NCI-H69 (cell line): ENCODE measurements at regions not wholly inside any gene's neighbourhood (a gene's known extent, or its start where the extent isn't known, plus 50 kb on each side); places are given as distances from the start of the nearest gene placed in this dataset.
"Not testable (repeated sequence)": the region's sequence is repeated elsewhere in the genome, so short reads cannot be mapped to it uniquely, and the experiment has no call there.

Source experiments
- DNase-seq: peaks from one replicate; lab custom pipeline; 2025; lab: John Stamatoyannopoulos, UW

GRCh38 chr10:8283166-8283905 lies 228.8 kb downstream of the GATA3 start:
- DNase-seq = no peak

GRCh38 chr10:8283986-8284385 lies 229.5 kb downstream of the GATA3 start:
- no peak for DNase-seq

GRCh38 chr10:8285970-8286369 lies 231.5 kb downstream of the GATA3 start:
- not testable (repeated sequence) for DNase-seq

- DNase-seq = no peak
Observed at GRCh38 chr10:8288600-8288999, 234.1 kb downstream of the GATA3 start.

- DNase-seq = no peak
Observed at GRCh38 chr10:8289186-8289924, 234.9 kb downstream of the GATA3 start.

GRCh38 chr10:8294779-8295178 lies 240.3 kb downstream of the GATA3 start:
- DNase-seq = no peak

GRCh38 chr10:8295311-8295710 lies 240.8 kb downstream of the GATA3 start:
- no peak for DNase-seq

GRCh38 chr10:8296090-8296733 lies 241.7 kb downstream of the GATA3 start:
- peak; percentile 33 for DNase-seq

GRCh38 chr10:8296734-8297101 lies 242.2 kb downstream of the GATA3 start:
- peak; percentile 33 for DNase-seq

GRCh38 chr10:8297107-8297506 lies 242.6 kb downstream of the GATA3 start:
- no peak for DNase-seq

GRCh38 chr10:8297959-8298358 lies 243.5 kb downstream of the GATA3 start:
- no peak for DNase-seq

GRCh38 chr10:8298896-8299570 lies 244.5 kb downstream of the GATA3 start:
- no peak for DNase-seq

- no peak for DNase-seq
Observed at GRCh38 chr10:8300925-8301324, 246.4 kb downstream of the GATA3 start.

GRCh38 chr10:8301333-8301732 lies 246.8 kb downstream of the GATA3 start:
- no peak for DNase-seq

GRCh38 chr10:8301831-8302230 lies 247.3 kb downstream of the GATA3 start:
- DNase-seq = no peak

GRCh38 chr10:8302565-8302964 lies 248.1 kb downstream of the GATA3 start:
- no peak for DNase-seq

GRCh38 chr10:8304861-8305260 lies 250.4 kb downstream of the GATA3 start:
- DNase-seq = no peak

GRCh38 chr10:8305876-8306652 lies 251.6 kb downstream of the GATA3 start:
- DNase-seq = no peak

GRCh38 chr10:8306685-8307364 lies 252.3 kb downstream of the GATA3 start:
- no peak for DNase-seq

GRCh38 chr10:8310930-8311329 lies 256.4 kb downstream of the GATA3 start:
- DNase-seq = no peak

GRCh38 chr10:8311526-8312070 lies 257.1 kb downstream of the GATA3 start:
- no peak for DNase-seq
